ENCODE measurements at regions not wholly inside any gene's neighbourhood (a gene's known extent, or its start where the extent isn't known, plus 50 kb on each side); places are given as distances from the start of the nearest gene placed in this dataset.

GRCh38 chr2:67656875-67657274 lies 259.7 kb downstream of the ETAA1 start:
- Histone ChIP-seq H3K4me1 (ENCODE audit: insufficient read depth, low read length) (no peaks in the 10 kb centered on the region), H3K27me3 (ENCODE audit: control insufficient read depth in 1 of 2, insufficient read depth in 2 of 2, low read length in 2 of 2) (no peaks in the 10 kb centered on the region), H3K9ac (ENCODE audit: insufficient read depth, low read depth, low read length) (no peak overlapping the region), H3K79me2 (ENCODE audit: insufficient read depth, low read length) (no peaks in the 10 kb centered on the region), H3K4me2 (ENCODE audit: low read depth, low read length) (no peak overlapping the region), H2AFZ (ENCODE audit: low read length) (no peak overlapping the region), H4K20me1 (ENCODE audit: insufficient read depth, low read length) (no peaks in the 10 kb centered on the region), H3K27ac (ENCODE audit: extremely low read length, insufficient read depth, low read length) (no peak overlapping the region), H3K4me3 (replicated peaks in 1 of 3; ENCODE audit: insufficient read depth in 1 of 3, low read depth in 2 of 3, low read length in 3 of 3) (no peak overlapping the region), H3K9me3 (ENCODE audit: low read length) (no peaks in the 10 kb centered on the region), H3K36me3 (replicated peaks in 1 of 2; ENCODE audit: control insufficient read depth in 1 of 2, insufficient read depth in 2 of 2, low read length in 2 of 2) (no peaks in the 10 kb centered on the region)
- DNase-seq (ENCODE audit: low spot score) (no peak), ATAC-seq (no peak), FAIRE-seq (no peak)
- CTCF ChIA-PET (ENCODE audit: low intra/inter-chr PET ratio, low total read pairs): no interaction called here
- BruUV-seq (replicated peaks): no TSS peak
- intact Hi-C loops (cut with micrococcal nuclease; ENCODE audit: unreplicated experiment) (loop anchor here (10.0 kb wide), 1 partner anchor 1232 kb away; no protein-coding TSS in a partner anchor), in situ Hi-C loops (cut with HindIII; ENCODE audit: extremely low pct_ligation_motif_present, low pct_unique_long_range_greater_than_20kb) (no loop called here)
- POLR2A ChIA-PET: no interaction called here
- TF ChIP-seq ZNF207 (IDR thresholded peaks at IDR 0.05; ENCODE audit: borderline replicate concordance): no peak
- no peak for TF ChIP-seq ZHX1 (CRISPR knock-in tag; IDR thresholded peaks at IDR 0.05; ENCODE audit: low read depth)
- TF ChIP-seq ZNF879 (CRISPR knock-in tag; IDR thresholded peaks at IDR 0.05): no peak
- no peak for TF ChIP-seq ZNF121 (CRISPR knock-in tag; IDR thresholded peaks at IDR 0.05)
- no peak for TF ChIP-seq SYNCRIP (IDR thresholded peaks at IDR 0.05; ENCODE audit: insufficient read depth, low read depth, low read length)
- no peak for TF ChIP-seq FOSL2 (CRISPR knock-in tag; IDR thresholded peaks at IDR 0.05)
- TF ChIP-seq FOXA3 (CRISPR knock-in tag; IDR thresholded peaks at IDR 0.05): no peak
- TF ChIP-seq DDIT3 (CRISPR knock-in tag; IDR thresholded peaks at IDR 0.05): no peak
- WGBS (ENCODE audit: low lambda C conversion rate): 5% methylated on average over 4 of the region's 4 CpGs
